Neural progenitor cell (in vitro differentiated cells): ENCODE measurements at regions not wholly inside any gene's neighbourhood (a gene's known extent, or its start where the extent isn't known, plus 50 kb on each side); places are given as distances from the start of the nearest gene placed in this dataset.

Source experiments
- CTCF ChIP-seq: fragments of 200-600 bp; sonication (generic); IDR thresholded peaks from 2 replicates; pipeline ENCODE4 v1.5.1; 2017; ENCODE audit warnings: antibody characterized with exemption, mild to moderate bottlenecking
- EZH2 ChIP-seq: fragments of 200-600 bp; sonication (generic); IDR thresholded peaks from 2 replicates; pipeline ENCODE4 v1.6.1; 2017; ENCODE audit warnings: antibody characterized with exemption, mild to moderate bottlenecking, moderate library complexity

GRCh38 chr2:106257135-106257534 lies 63.0 kb upstream of the UXS1 start:
- no peak for TF ChIP-seq CTCF
- no peak for TF ChIP-seq EZH2
